Trophoblast cell (in vitro differentiated cells and primary cell): ENCODE measurements at regions not wholly inside any gene's neighbourhood (a gene's known extent, or its start where the extent isn't known, plus 50 kb on each side); places are given as distances from the start of the nearest gene placed in this dataset.
"Not testable (repeated sequence)": the region's sequence is repeated elsewhere in the genome, so short reads cannot be mapped to it uniquely, and the experiment has no call there.

ENCODE experiments used
- DNase-seq, 2 donors: peaks; one replicate each; pipeline ENCODE4 v3.0.0-alpha.2; 2016
- H2AFZ ChIP-seq: 2 replicates; pipeline ENCODE4 v1.6.1; 2013; ENCODE audit warnings: low read length, moderate library complexity, mild to moderate bottlenecking; ENCODE audit not compliant: insufficient read depth, poor library complexity
- H2AK5ac ChIP-seq: 2 replicates; pipeline ENCODE4 v1.6.1; 2013; ENCODE audit warnings: mild to moderate bottlenecking, low read length
- H2BK120ac ChIP-seq: 2 replicates; pipeline ENCODE4 v1.6.1; 2013; ENCODE audit warnings: low read length, mild to moderate bottlenecking, moderate library complexity; ENCODE audit not compliant: insufficient read depth, poor library complexity
- H2BK12ac ChIP-seq: 2 replicates; pipeline ENCODE4 v1.6.1; 2013; ENCODE audit warnings: mild to moderate bottlenecking, low read length, moderate library complexity
- H2BK5ac ChIP-seq: 2 replicates; pipeline ENCODE4 v1.6.1; 2013; ENCODE audit warnings: low read length, low read depth, moderate library complexity, mild to moderate bottlenecking; ENCODE audit not compliant: poor library complexity
- H3K14ac ChIP-seq: 2 replicates; pipeline ENCODE4 v1.6.1; 2013; ENCODE audit warnings: mild to moderate bottlenecking, low read length
- H3K18ac ChIP-seq: 2 replicates; pipeline ENCODE4 v1.6.1; 2013; ENCODE audit warnings: mild to moderate bottlenecking, low read length
- H3K23ac ChIP-seq: 2 replicates; pipeline ENCODE4 v1.6.1; 2013; ENCODE audit warnings: low read length
- H3K27ac ChIP-seq: 2 replicates; pipeline ENCODE4 v1.5.1; 2013; ENCODE audit warnings: low read depth, mild to moderate bottlenecking, inconsistent platforms, low read length, moderate library complexity
- H3K27me3 ChIP-seq: 2 replicates; pipeline ENCODE4 v1.6.1; 2013; ENCODE audit warnings: inconsistent platforms, mild to moderate bottlenecking, low read length, moderate library complexity; ENCODE audit not compliant: insufficient read depth
- H3K36me3 ChIP-seq, 2 experiments: 1 replicate in 1 of 2; 2 replicates in 1 of 2; pipeline ENCODE4 v1.6.1; 2013; ENCODE audit warnings: low read length in 2 of 2, mild to moderate bottlenecking in 2 of 2, moderate library complexity in 1 of 2; ENCODE audit not compliant: insufficient read depth in 2 of 2, control insufficient read depth in 1 of 2
- H3K4ac ChIP-seq: 2 replicates; pipeline ENCODE4 v1.6.1; 2013; ENCODE audit warnings: low read depth, mild to moderate bottlenecking, low read length, moderate library complexity
- H3K4me1 ChIP-seq, 2 experiments: 1 replicate in 1 of 2; 2 replicates in 1 of 2; pipeline ENCODE4 v1.6.1; 2013; ENCODE audit warnings: low read length in 2 of 2, mild to moderate bottlenecking in 2 of 2, moderate library complexity in 1 of 2; ENCODE audit not compliant: insufficient read depth in 2 of 2, control insufficient read depth in 1 of 2
- H3K4me2 ChIP-seq: 2 replicates; pipeline ENCODE4 v1.6.1; 2013; ENCODE audit warnings: inconsistent platforms, mild to moderate bottlenecking, low read length, moderate library complexity
- H3K4me3 ChIP-seq: 2 replicates; pipeline ENCODE4 v1.5.1; 2013; ENCODE audit warnings: mild to moderate bottlenecking, low read depth, low read length, inconsistent platforms
- H3K79me1 ChIP-seq: one replicate; pipeline ENCODE4 v1.6.1; 2013; ENCODE audit warnings: low read length
- H3K79me2 ChIP-seq: 2 replicates; pipeline ENCODE4 v1.6.1; 2013; ENCODE audit warnings: low read length, mild to moderate bottlenecking; ENCODE audit not compliant: control insufficient read depth, insufficient read depth, poor library complexity
- H3K9ac ChIP-seq: 2 replicates; pipeline ENCODE4 v1.6.1; 2013; ENCODE audit warnings: mild to moderate bottlenecking, low read length
- H3K9me3 ChIP-seq: 2 replicates; pipeline ENCODE4 v1.6.1; 2013; ENCODE audit warnings: low read depth, mild to moderate bottlenecking, control low read depth, inconsistent platforms, low read length; ENCODE audit not compliant: insufficient read depth
- H4K12ac ChIP-seq: 2 replicates; pipeline ENCODE4 v1.6.1; 2013; ENCODE audit warnings: low read depth, mild to moderate bottlenecking, low read length, moderate library complexity
- H4K8ac ChIP-seq: 2 replicates; pipeline ENCODE4 v1.6.1; 2013; ENCODE audit warnings: low read depth, mild to moderate bottlenecking, low read length, moderate library complexity
- H4K91ac ChIP-seq: one replicate; pipeline ENCODE4 v1.6.1; 2013; ENCODE audit warnings: low read depth, mild to moderate bottlenecking, low read length, moderate library complexity
- WGBS: extraction: QIAGEN DNeasy Blood & Tissue Kit; methylation state at CpG from one replicate; pipeline ENCODE4 v1.1.7; 2013; ENCODE audit warnings: missing lambda C conversion rate; ENCODE audit not compliant: insufficient read length, insufficient coverage; ENCODE audit errors: extremely low coverage; 5-methylcytosine and 5-hydroxymethylcytosine counted together

DNA sequence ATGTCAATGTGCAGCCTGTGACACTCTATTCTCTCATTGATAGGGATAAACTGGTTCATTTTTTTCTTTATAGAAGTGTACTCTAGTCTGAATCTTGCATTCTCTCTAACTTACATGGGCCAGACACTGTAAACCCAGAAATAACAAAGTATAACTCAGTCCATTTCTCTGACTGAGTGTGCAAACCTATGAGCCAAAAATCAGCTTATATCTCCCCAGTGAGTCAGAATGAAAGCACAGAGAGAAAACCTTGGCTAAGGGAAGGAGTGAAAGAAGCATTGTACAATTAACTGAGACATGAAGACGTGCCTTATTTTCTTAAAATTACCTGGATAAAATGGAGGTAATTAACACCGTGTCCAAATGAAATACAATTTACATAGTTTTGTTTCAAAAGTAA lies 436.9 kb upstream of the IMPG1 start:
- Histone ChIP-seq H3K4me2 (no peak overlapping the region), H3K4me3 (no peak overlapping the region), H3K14ac (no peak overlapping the region), H2AFZ (no peak overlapping the region), H2BK5ac (no peak overlapping the region), H3K9me3 (no peaks in the 10 kb centered on the region), H3K27ac (no peak overlapping the region), H3K18ac (no peak overlapping the region), H4K8ac (no peak overlapping the region), H4K12ac (no peak overlapping the region), H3K4me1 (no peaks in the 10 kb centered on the region), H3K23ac (no peak overlapping the region), H3K79me1 (no peaks in the 10 kb centered on the region), H3K79me2 (no peaks in the 10 kb centered on the region), H2BK120ac (no peak overlapping the region), H2BK12ac (no peak overlapping the region), H3K36me3 (no peaks in the 10 kb centered on the region), H4K91ac (no peak overlapping the region), H3K27me3 (no peaks in the 10 kb centered on the region), H3K4ac (no peak overlapping the region), H2AK5ac (no peak overlapping the region), H3K9ac (no peak overlapping the region)
- no peak for DNase-seq
- WGBS = no CpG with 5 or more reads among the region's 2 CpGs

DNA sequence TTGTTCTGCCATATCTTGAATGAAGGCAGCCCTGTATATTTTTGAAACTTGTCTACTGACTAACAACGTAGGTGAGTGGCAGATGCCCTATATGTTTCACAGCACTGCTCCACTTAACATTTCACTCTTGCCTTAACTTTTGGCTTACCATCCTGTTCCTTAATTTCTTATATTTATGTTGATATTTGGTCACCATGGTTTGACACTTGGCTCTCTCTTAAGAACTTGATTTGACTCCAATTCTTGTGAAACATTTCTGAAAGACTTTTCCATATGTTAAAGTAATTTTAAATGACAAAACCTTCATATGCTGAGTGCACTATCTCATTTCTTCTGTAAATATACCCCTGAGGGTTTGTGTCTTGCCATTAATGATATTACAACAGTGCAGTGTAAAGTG lies 434.3 kb upstream of the IMPG1 start:
- H2BK12ac ChIP-seq = no peak overlapping the region
- H4K12ac ChIP-seq = no peak overlapping the region
- no peaks in the 10 kb centered on the region for H3K36me3 ChIP-seq
- no peak overlapping the region for H4K91ac ChIP-seq
- H3K23ac ChIP-seq = no peak overlapping the region
- H3K18ac ChIP-seq = no peak overlapping the region
- H3K9ac ChIP-seq = no peak overlapping the region
- no peaks in the 10 kb centered on the region for H3K79me2 ChIP-seq
- no peak overlapping the region for H3K4me2 ChIP-seq
- H3K4ac ChIP-seq = no peak overlapping the region
- no peak overlapping the region for H4K8ac ChIP-seq
- no peaks in the 10 kb centered on the region for H3K27me3 ChIP-seq
- DNase-seq = no peak
- no peaks in the 10 kb centered on the region for H3K9me3 ChIP-seq
- no peaks in the 10 kb centered on the region for H3K4me1 ChIP-seq
- H2AK5ac ChIP-seq = no peak overlapping the region
- H3K79me1 ChIP-seq = no peaks in the 10 kb centered on the region
- no peak overlapping the region for H2AFZ ChIP-seq
- H2BK5ac ChIP-seq = no peak overlapping the region
- no peak overlapping the region for H3K14ac ChIP-seq
- WGBS = no CpG with 5 or more reads among the region's 1 CpG
- H3K4me3 ChIP-seq = no peak overlapping the region
- H3K27ac ChIP-seq = no peak overlapping the region
- no peak overlapping the region for H2BK120ac ChIP-seq

DNA sequence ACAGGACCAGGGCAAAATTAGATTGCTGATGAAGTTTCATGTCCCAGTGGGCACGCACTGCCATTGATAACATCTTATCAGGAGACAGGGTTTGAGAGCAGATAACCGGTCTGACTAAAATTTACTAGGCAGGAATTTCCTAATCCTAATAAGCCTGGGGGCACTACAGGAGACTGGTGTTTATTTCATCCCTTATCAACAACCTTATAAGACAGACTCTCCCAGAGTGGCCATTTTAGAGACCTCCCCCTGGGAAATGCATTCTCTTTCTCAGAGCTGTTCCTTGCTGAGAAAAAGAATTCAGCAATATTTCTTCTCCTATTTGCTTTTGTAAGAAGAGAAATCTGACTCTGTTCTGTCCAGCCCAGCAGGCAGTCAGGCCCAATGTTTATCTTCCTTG lies 423.4 kb upstream of the IMPG1 start:
- WGBS = no CpG with 5 or more reads among the region's 2 CpGs
- H2BK5ac ChIP-seq = no peak overlapping the region

DNA sequence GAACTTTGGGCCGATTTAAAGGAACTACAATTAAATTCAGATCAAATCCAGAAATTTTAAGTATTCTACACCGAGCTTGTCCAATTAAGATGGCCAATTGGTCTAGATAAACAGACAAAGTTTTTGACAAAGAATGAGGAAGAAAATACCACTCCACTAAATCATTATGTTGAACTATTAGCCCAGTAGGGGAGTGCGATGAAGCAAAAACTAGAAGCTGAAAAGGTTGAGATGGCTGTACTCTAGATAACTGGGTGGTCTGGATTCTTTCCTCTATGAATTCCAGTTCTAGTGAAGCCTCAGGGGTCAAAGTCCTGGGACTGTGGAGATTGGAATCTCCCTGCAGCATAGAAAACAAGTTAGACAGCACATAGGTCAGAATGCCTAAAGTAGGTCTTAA lies 418.9 kb upstream of the IMPG1 start:
- H3K4me2 ChIP-seq, H3K9ac ChIP-seq, H3K23ac ChIP-seq, H2BK12ac ChIP-seq, H3K27me3 ChIP-seq, H2BK120ac ChIP-seq, H4K12ac ChIP-seq, H3K4ac ChIP-seq, H4K91ac ChIP-seq, H3K36me3 ChIP-seq, H2AK5ac ChIP-seq, H4K8ac ChIP-seq, H2AFZ ChIP-seq, H3K9me3 ChIP-seq, H3K14ac ChIP-seq, H2BK5ac ChIP-seq, H3K4me3 ChIP-seq, H3K79me2 ChIP-seq, H3K18ac ChIP-seq, H3K4me1 ChIP-seq: not testable (repeated sequence)
- H3K79me1 ChIP-seq = peaks cover 13% of the 10 kb centered on the region
- DNase-seq = peak; percentile 69 to 91
- WGBS = no CpG with 5 or more reads among the region's 3 CpGs
- peak overlapping the region; percentile 87 for H3K27ac ChIP-seq

More for the DNA sequence above, 423.4 kb upstream of the IMPG1 start:
- no peak overlapping the region for H3K23ac ChIP-seq
- no peak overlapping the region for H4K8ac ChIP-seq
- H3K79me2 ChIP-seq = no peaks in the 10 kb centered on the region
- no peak overlapping the region for H4K12ac ChIP-seq
- no peak overlapping the region for H3K18ac ChIP-seq
- no peak overlapping the region for H3K4me2 ChIP-seq
- no peak overlapping the region for H2AFZ ChIP-seq
- DNase-seq = peak; percentile 9 to 45
- H3K14ac ChIP-seq = no peak overlapping the region
- H3K4ac ChIP-seq = no peak overlapping the region
- H2AK5ac ChIP-seq = no peak overlapping the region
- H2BK120ac ChIP-seq = no peak overlapping the region
- no peak overlapping the region for H3K27ac ChIP-seq
- no peak overlapping the region for H3K4me3 ChIP-seq
- H3K27me3 ChIP-seq = no peaks in the 10 kb centered on the region
- H3K9ac ChIP-seq = no peak overlapping the region
- no peak overlapping the region for H2BK12ac ChIP-seq
- H3K36me3 ChIP-seq = no peaks in the 10 kb centered on the region
- H4K91ac ChIP-seq = peak overlapping the region; percentile 24
- H3K4me1 ChIP-seq = peaks cover 0 to 4% of the 10 kb centered on the region in 2 experiments
- H3K9me3 ChIP-seq = peaks cover 7% of the 10 kb centered on the region
- peaks cover 6% of the 10 kb centered on the region for H3K79me1 ChIP-seq
